GM12864 (cell line): ENCODE measurements at regions not wholly inside any gene's neighbourhood (a gene's known extent, or its start where the extent isn't known, plus 50 kb on each side); places are given as distances from the start of the nearest gene placed in this dataset.
"Not testable (repeated sequence)": the region's sequence is repeated elsewhere in the genome, so short reads cannot be mapped to it uniquely, and the experiment has no call there.

Experiments used
- DNase-seq: peaks from one replicate; pipeline ENCODE4 v3.0.0-alpha.2; 2011; ENCODE audit warnings: low read depth
- H3K4me3 ChIP-seq: 2 replicates; pipeline ENCODE4 v1.5.1; 2011; ENCODE audit warnings: mild to moderate bottlenecking, low read depth, low read length, control low read depth
- CTCF ChIP-seq: IDR thresholded peaks from 2 replicates; pipeline ENCODE4 v1.5.1; 2011; ENCODE audit warnings: low read depth, mild to moderate bottlenecking, moderate library complexity, low read length, control low read depth, inconsistent platforms; ENCODE audit errors: missing control alignments

GRCh38 chr5:89524785-89525184 is 641.8 kb upstream of the MEF2C start:
- no peak overlapping the region for H3K4me3 ChIP-seq
- DNase-seq = no peak
- TF ChIP-seq CTCF = no peak

- DNase-seq, H3K4me3 ChIP-seq: not testable (repeated sequence)
Measured at GRCh38 chr5:89523867-89524266, 640.9 kb upstream of the MEF2C start.

- DNase-seq = no peak
- no peak overlapping the region for H3K4me3 ChIP-seq
- TF ChIP-seq CTCF = no peak
Measured at GRCh38 chr5:89520771-89521170, 637.8 kb upstream of the MEF2C start.

GRCh38 chr5:89513299-89514044 is 630.5 kb upstream of the MEF2C start:
- no peak for DNase-seq
- no peak for TF ChIP-seq CTCF

GRCh38 chr5:89504051-89504450 is 621.1 kb upstream of the MEF2C start:
- no peak for DNase-seq
- no peak for TF ChIP-seq CTCF
- no peak overlapping the region for H3K4me3 ChIP-seq

More at GRCh38 chr5:89513299-89514044, 630.5 kb upstream of the MEF2C start:
- no peak overlapping the region for H3K4me3 ChIP-seq

- no peak overlapping the region for H3K4me3 ChIP-seq
- no peak for TF ChIP-seq CTCF
- DNase-seq = no peak
Measured at GRCh38 chr5:89499787-89500186, 616.8 kb upstream of the MEF2C start.

- no peak for DNase-seq
- TF ChIP-seq CTCF = no peak
- H3K4me3 ChIP-seq = no peak overlapping the region
Measured at GRCh38 chr5:89498699-89499098, 615.7 kb upstream of the MEF2C start.
